Stomach (tissue), 8 donors: ENCODE measurements at regions not wholly inside any gene's neighbourhood (a gene's known extent, or its start where the extent isn't known, plus 50 kb on each side); places are given as distances from the start of the nearest gene placed in this dataset.

Experiments used
- DNase-seq, 2 donors: peaks; one replicate each; pipeline versions ENCODE4 v3.0.0 to v3.0.0-alpha.2; 2013 to 2019
- H3K27ac ChIP-seq, 5 donors: fragments of 200-600 bp in 4 of 5; sonication (generic) in 4 of 5; one replicate each; pipeline ENCODE4 v1.5.1; 2013 to 2019; ENCODE audit warnings: mild to moderate bottlenecking in 1 of 5, moderate library complexity in 1 of 5
- H3K27me3 ChIP-seq, 3 donors: fragments of 200-600 bp; sonication (generic); one replicate each; pipeline ENCODE4 v1.5.1; 2017 to 2019; ENCODE audit warnings: mixed run types in 1 of 3
- H3K36me3 ChIP-seq, 4 donors: fragments of 200-600 bp; sonication (generic); 1 replicate in 3 of 4; 2 replicates in 1 of 4; pipeline ENCODE4 v1.5.1; 2016 to 2019
- H3K4me1 ChIP-seq, 4 donors: fragments of 200-600 bp; sonication (generic); one replicate each; pipeline ENCODE4 v1.5.1; 2016 to 2019
- H3K4me3 ChIP-seq, 4 donors: fragments of 200-600 bp; sonication (generic) in 3 of 4; one replicate each; pipeline ENCODE4 v1.5.1; 2016 to 2019; ENCODE audit warnings: mild to moderate bottlenecking in 1 of 4
- H3K9me3 ChIP-seq, 4 donors: fragments of 200-600 bp; sonication (generic); one replicate each; pipeline ENCODE4 v1.5.1; 2016 to 2019
- CTCF ChIP-seq, 7 experiments: fragments of 450-650 bp in 4 of 7; fragments of 200-600 bp in 3 of 7; sonication (generic) in 3 of 7; IDR thresholded peaks; one replicate each; pipeline ENCODE4 v1.5.1; 2016 to 2019; ENCODE audit warnings: antibody characterized with exemption in 7 of 7, control low read depth in 2 of 7, mild to moderate bottlenecking in 1 of 7
- EP300 ChIP-seq: sonication (generic); formaldehyde crosslinking; IDR thresholded peaks from one replicate; pipeline ENCODE4 v1.6.1; 2017; ENCODE audit warnings: antibody characterized with exemption
- POLR2A ChIP-seq, 4 donors: fragments of 450-650 bp; IDR thresholded peaks; one replicate each; pipeline ENCODE4 v1.6.1; 2016; ENCODE audit warnings: antibody characterized with exemption in 4 of 4, control low read depth in 2 of 4, mild to moderate bottlenecking in 1 of 4, moderate library complexity in 1 of 4
- POLR2AphosphoS5 ChIP-seq, 3 donors: sonication (generic); formaldehyde crosslinking; IDR thresholded peaks; one replicate each; pipeline ENCODE4 v1.6.1; 2016; ENCODE audit warnings: antibody characterized with exemption in 3 of 3
- WGBS, 5 donors: extraction: QIAGEN DNeasy Blood & Tissue Kit in 3 of 5; methylation state at CpG; one replicate each; pipeline versions ENCODE4 v1.1.5 to v1.1.7; 2013 to 2018; 5-methylcytosine and 5-hydroxymethylcytosine counted together
- intact Hi-C: fragments of 100-400 bp; cut with DNase I; formaldehyde crosslinking; loops from one replicate; pipeline ENCODE4 v1.15.1; 2023; ENCODE audit warnings: low total_unique reads
- donor health status: healthy with polysubstance abuse.
- donor health status: Bipolar disorder and iron deficiency.
- donor health status: healthy.

- Histone ChIP-seq H3K27ac (no peak overlapping the region), H3K9me3 (peaks cover 0 to 11% (median 4%) of the 10 kb centered on the region in 4 donors), H3K27me3 (no peaks in the 10 kb centered on the region), H3K4me1 (no peaks in the 10 kb centered on the region), H3K4me3 (no peak overlapping the region), H3K36me3 (no peaks in the 10 kb centered on the region)
- intact Hi-C loops, result no loop called here
- WGBS, 5 donors, result 48 to 54% (median 51%) methylated on average over 7 of the region's 7 CpGs
- TF ChIP-seq POLR2A (IDR thresholded peaks at IDR 0.05) (no peak), CTCF (IDR thresholded peaks at IDR 0.05) (no peak), POLR2AphosphoS5 (IDR thresholded peaks at IDR 0.05) (no peak), EP300 (no peak)
- peak in 1 of 2 donors; percentile 64 for DNase-seq
Observed at GRCh38 chr4:123976285-123976684, 579.7 kb downstream of the SPRY1 start.

GRCh38 chr4:123976819-123977218 lies 580.2 kb downstream of the SPRY1 start:
- H3K27me3 ChIP-seq, result no peaks in the 10 kb centered on the region
- WGBS, 5 donors, result 48 to 64% (median 52%) methylated on average over 2 of the region's 2 CpGs

GRCh38 chr4:123977641-123978081 lies 581.1 kb downstream of the SPRY1 start:
- H3K27ac ChIP-seq, result no peak overlapping the region
- DNase-seq, result peak in 1 of 2 donors; percentile 51
- TF ChIP-seq EP300 (no peak), POLR2AphosphoS5 (IDR thresholded peaks at IDR 0.05) (peak in 1 of 3 donors; percentile 9), POLR2A (IDR thresholded peaks at IDR 0.05) (no peak)
- H3K36me3 ChIP-seq, result no peaks in the 10 kb centered on the region
- WGBS, 5 donors, result 34 to 56% (median 40%) methylated on average over 3 of the region's 3 CpGs
- no peaks in the 10 kb centered on the region for H3K4me1 ChIP-seq
- H3K9me3 ChIP-seq, result peaks cover 0 to 15% (median 4%) of the 10 kb centered on the region in 4 donors
- H3K4me3 ChIP-seq, result no peak overlapping the region
- H3K27me3 ChIP-seq, result no peaks in the 10 kb centered on the region
- intact Hi-C loops, result no loop called here

More at GRCh38 chr4:123976819-123977218, 580.2 kb downstream of the SPRY1 start:
- Histone ChIP-seq H3K27ac (no peak overlapping the region), H3K4me3 (no peak overlapping the region), H3K4me1 (no peaks in the 10 kb centered on the region), H3K36me3 (no peaks in the 10 kb centered on the region), H3K9me3 (peaks cover 0 to 11% (median 4%) of the 10 kb centered on the region in 4 donors)
- no peak for DNase-seq
- intact Hi-C loops, result no loop called here
- TF ChIP-seq EP300 (no peak), POLR2A (IDR thresholded peaks at IDR 0.05) (no peak), POLR2AphosphoS5 (IDR thresholded peaks at IDR 0.05) (no peak), CTCF (IDR thresholded peaks at IDR 0.05) (no peak)

GRCh38 chr4:123978637-123979036 lies 582.0 kb downstream of the SPRY1 start:
- intact Hi-C loops, result no loop called here
- Histone ChIP-seq H3K4me1 (no peaks in the 10 kb centered on the region), H3K36me3 (no peaks in the 10 kb centered on the region), H3K27ac (no peak overlapping the region), H3K27me3 (no peaks in the 10 kb centered on the region), H3K9me3 (peaks cover 0 to 20% (median 4%) of the 10 kb centered on the region in 4 donors), H3K4me3 (no peak overlapping the region)
- no peak for TF ChIP-seq EP300
- no peak for TF ChIP-seq POLR2AphosphoS5 (IDR thresholded peaks at IDR 0.05)
- no peak for TF ChIP-seq CTCF (IDR thresholded peaks at IDR 0.05)
- TF ChIP-seq POLR2A (IDR thresholded peaks at IDR 0.05), result no peak
- no peak for DNase-seq
- WGBS, 5 donors, result 81 to 96% (median 89%) methylated on average over 1 of the region's 1 CpG

- intact Hi-C loops, result no loop called here
- Histone ChIP-seq H3K27ac (no peak overlapping the region), H3K27me3 (no peaks in the 10 kb centered on the region), H3K36me3 (no peaks in the 10 kb centered on the region), H3K4me1 (no peaks in the 10 kb centered on the region), H3K4me3 (no peak overlapping the region), H3K9me3 (peaks cover 0 to 20% (median 4%) of the 10 kb centered on the region in 4 donors)
- WGBS, 5 donors, result 86 to 99% (median 91%) methylated on average over 2 of the region's 2 CpGs
- DNase-seq, result no peak
- TF ChIP-seq EP300 (no peak), POLR2A (IDR thresholded peaks at IDR 0.05) (no peak), CTCF (IDR thresholded peaks at IDR 0.05) (no peak), POLR2AphosphoS5 (IDR thresholded peaks at IDR 0.05) (no peak)
Observed at GRCh38 chr4:123980736-123981300, 584.2 kb downstream of the SPRY1 start.
